MCF 10A (cell line): ENCODE measurements at regions not wholly inside any gene's neighbourhood (a gene's known extent, or its start where the extent isn't known, plus 50 kb on each side); places are given as distances from the start of the nearest gene placed in this dataset.

Experiments
- BruUV-seq: library from RNA; stranded (reverse); fragments of 400-500 nt; replicated peaks from 2 replicates; lab custom pipeline; 2021; lab: Mats Ljungman, UMichigan
- CTCF ChIA-PET: fragments of 300-600 bp; sonication (Branson Sonifier 250); formaldehyde crosslinking; extraction: SDS; loops from one replicate; lab custom pipeline; 2021; ENCODE audit warnings: antibody characterized with exemption, inconsistent platforms; lab: Yijun Ruan, JAX
- POLR2A ChIA-PET: fragments of 300-600, 350-650 bp; sonication (Branson Sonifier 250); formaldehyde crosslinking; extraction: SDS; loops from one replicate; lab custom pipeline; 2020; ENCODE audit warnings: antibody characterized with exemption, inconsistent platforms; lab: Yijun Ruan, JAX
- DNase-seq: peaks from one replicate; pipeline ENCODE4 v3.0.0-alpha.2; 2018; ENCODE audit not compliant: unreplicated experiment
- H3K27ac Mint-ChIP-seq: one replicate; pipeline ENCODE4 v1.8.0; 2022; ENCODE audit warnings: mild to moderate bottlenecking, low read depth, mixed read lengths; ENCODE audit not compliant: unreplicated experiment
- H3K27me3 Mint-ChIP-seq: one replicate; pipeline ENCODE4 v1.8.0; 2022; ENCODE audit warnings: mixed read lengths; ENCODE audit not compliant: insufficient read depth, unreplicated experiment
- H3K36me3 Mint-ChIP-seq: one replicate; pipeline ENCODE4 v1.8.0; 2022; ENCODE audit warnings: mild to moderate bottlenecking, moderate library complexity, mixed read lengths; ENCODE audit not compliant: insufficient read depth, unreplicated experiment
- H3K4me1 Mint-ChIP-seq: one replicate; pipeline ENCODE4 v1.8.0; 2022; ENCODE audit warnings: mixed read lengths; ENCODE audit not compliant: insufficient read depth, unreplicated experiment
- H3K4me3 Mint-ChIP-seq: one replicate; pipeline ENCODE4 v1.8.0; 2022; ENCODE audit warnings: mild to moderate bottlenecking, moderate library complexity, mixed read lengths; ENCODE audit not compliant: unreplicated experiment
- H3K9me3 Mint-ChIP-seq: one replicate; pipeline ENCODE4 v1.8.0; 2022; ENCODE audit warnings: mixed read lengths; ENCODE audit not compliant: unreplicated experiment
- CTCF ChIP-seq: fragments of 200-600 bp; IDR thresholded peaks from one replicate; pipeline ENCODE4 v1.8.0; 2022; ENCODE audit warnings: antibody characterized with exemption, mild to moderate bottlenecking; ENCODE audit not compliant: unreplicated experiment
- intact Hi-C: fragments of 100-400 bp; cut with micrococcal nuclease; formaldehyde crosslinking; loops from 2 replicates; pipeline ENCODE4 v1.14.1; 2022

GRCh38 chr7:45235905-45236304, 78.3 kb downstream of the RAMP3 start:
- H3K27me3 Mint-ChIP-seq = peaks cover 61% of the 10 kb centered on the region

GRCh38 chr7:45236666-45237065, 79.1 kb downstream of the RAMP3 start:
- no peaks in the 10 kb centered on the region for H3K36me3 Mint-ChIP-seq
- no peak for DNase-seq
- no TSS peak for BruUV-seq
- peaks cover 11% of the 10 kb centered on the region for H3K4me1 Mint-ChIP-seq
- POLR2A ChIA-PET = no interaction called here
- TF ChIP-seq CTCF = no peak
- no peak overlapping the region for H3K27ac Mint-ChIP-seq
- intact Hi-C loops = no loop called here
- no peaks in the 10 kb centered on the region for H3K9me3 Mint-ChIP-seq
- H3K27me3 Mint-ChIP-seq = peaks cover 54% of the 10 kb centered on the region
- CTCF ChIA-PET = interaction anchor here (0.9 to 1.5 kb wide), 2 partner anchors 24 to 78 kb away, joined by 3 read pairs; no protein-coding TSS in a partner anchor
- no peak overlapping the region for H3K4me3 Mint-ChIP-seq

More at GRCh38 chr7:45235905-45236304, 78.3 kb downstream of the RAMP3 start:
- no peaks in the 10 kb centered on the region for H3K9me3 Mint-ChIP-seq
- DNase-seq = no peak
- POLR2A ChIA-PET = no interaction called here
- H3K4me3 Mint-ChIP-seq = no peak overlapping the region
- no TSS peak for BruUV-seq
- intact Hi-C loops = no loop called here
- CTCF ChIA-PET = interaction anchor here (1.5 kb wide), 1 partner anchor 25 kb away, joined by 3 read pairs; no protein-coding TSS in a partner anchor
- no peaks in the 10 kb centered on the region for H3K36me3 Mint-ChIP-seq
- H3K27ac Mint-ChIP-seq = no peak overlapping the region
- TF ChIP-seq CTCF = no peak
- peaks cover 6% of the 10 kb centered on the region for H3K4me1 Mint-ChIP-seq

- no peak for DNase-seq
- ChIA-PET POLR2A (no interaction called here), CTCF (interaction anchor here (0.6 to 0.9 kb wide), 2 partner anchors 14 to 79 kb away, joined by 3 read pairs; no protein-coding TSS in a partner anchor)
- peaks cover 45% of the 10 kb centered on the region for H3K27me3 Mint-ChIP-seq
- H3K4me1 Mint-ChIP-seq = peaks cover 11% of the 10 kb centered on the region
- no peak for TF ChIP-seq CTCF
- no peaks in the 10 kb centered on the region for H3K36me3 Mint-ChIP-seq
- intact Hi-C loops = no loop called here
- BruUV-seq = no TSS peak
- H3K27ac Mint-ChIP-seq = no peak overlapping the region
- H3K4me3 Mint-ChIP-seq = no peak overlapping the region
- no peaks in the 10 kb centered on the region for H3K9me3 Mint-ChIP-seq
Measured at GRCh38 chr7:45237788-45238461, 80.3 kb downstream of the RAMP3 start.

GRCh38 chr7:45238806-45239205, 81.2 kb downstream of the RAMP3 start:
- peaks cover 11% of the 10 kb centered on the region for H3K4me1 Mint-ChIP-seq
- intact Hi-C loops = no loop called here
- H3K27ac Mint-ChIP-seq = no peak overlapping the region
- no peak overlapping the region for H3K4me3 Mint-ChIP-seq
- no peak for TF ChIP-seq CTCF
- peaks cover 45% of the 10 kb centered on the region for H3K27me3 Mint-ChIP-seq
- no peaks in the 10 kb centered on the region for H3K9me3 Mint-ChIP-seq
- ChIA-PET POLR2A (interaction anchor here (0.7 kb wide), 2 partner anchors 234 to 425 kb away, joined by 3 to 4 read pairs; no protein-coding TSS in a partner anchor), CTCF (interaction anchor here (1.0 to 2.9 kb wide), 2 partner anchors 21 to 470 kb away, joined by 4 to 19 read pairs; no protein-coding TSS in a partner anchor)
- BruUV-seq = no TSS peak
- no peaks in the 10 kb centered on the region for H3K36me3 Mint-ChIP-seq
- no peak for DNase-seq
